IMR-90 (cell line): ENCODE measurements at regions not wholly inside any gene's neighbourhood (a gene's known extent, or its start where the extent isn't known, plus 50 kb on each side); places are given as distances from the start of the nearest gene placed in this dataset.
"Not testable (repeated sequence)": the region's sequence is repeated elsewhere in the genome, so short reads cannot be mapped to it uniquely, and the experiment has no call there.

Source experiments
- CTCF ChIP-seq: conservative IDR thresholded peaks from 2 replicates; pipeline ENCODE4 v1.5.1; 2012; ENCODE audit warnings: mild to moderate bottlenecking, low read depth, low read length, improper control_type of control experiment
- POLR2A ChIP-seq: IDR thresholded peaks from 2 replicates; pipeline ENCODE4 v1.6.1; 2012; ENCODE audit warnings: mild to moderate bottlenecking, low read depth, low read length
- RAD21 ChIP-seq: IDR thresholded peaks from 2 replicates; pipeline ENCODE4 v1.6.1; 2012; ENCODE audit warnings: low read length, improper control_type of control experiment

- not testable (repeated sequence) for TF ChIP-seq POLR2A, RAD21, CTCF
Measured at GRCh38 chr20:48500900-48501299, 326.9 kb downstream of the PREX1 start.
